ENCODE measurements at regions not wholly inside any gene's neighbourhood (a gene's known extent, or its start where the extent isn't known, plus 50 kb on each side); places are given as distances from the start of the nearest gene placed in this dataset.

- TF ChIP-seq, protein P1, sequence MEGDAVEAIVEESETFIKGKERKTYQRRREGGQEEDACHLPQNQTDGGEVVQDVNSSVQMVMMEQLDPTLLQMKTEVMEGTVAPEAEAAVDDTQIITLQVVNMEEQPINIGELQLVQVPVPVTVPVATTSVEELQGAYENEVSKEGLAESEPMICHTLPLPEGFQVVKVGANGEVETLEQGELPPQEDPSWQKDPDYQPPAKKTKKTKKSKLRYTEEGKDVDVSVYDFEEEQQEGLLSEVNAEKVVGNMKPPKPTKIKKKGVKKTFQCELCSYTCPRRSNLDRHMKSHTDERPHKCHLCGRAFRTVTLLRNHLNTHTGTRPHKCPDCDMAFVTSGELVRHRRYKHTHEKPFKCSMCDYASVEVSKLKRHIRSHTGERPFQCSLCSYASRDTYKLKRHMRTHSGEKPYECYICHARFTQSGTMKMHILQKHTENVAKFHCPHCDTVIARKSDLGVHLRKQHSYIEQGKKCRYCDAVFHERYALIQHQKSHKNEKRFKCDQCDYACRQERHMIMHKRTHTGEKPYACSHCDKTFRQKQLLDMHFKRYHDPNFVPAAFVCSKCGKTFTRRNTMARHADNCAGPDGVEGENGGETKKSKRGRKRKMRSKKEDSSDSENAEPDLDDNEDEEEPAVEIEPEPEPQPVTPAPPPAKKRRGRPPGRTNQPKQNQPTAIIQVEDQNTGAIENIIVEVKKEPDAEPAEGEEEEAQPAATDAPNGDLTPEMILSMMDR (IDR thresholded peaks at IDR 0.05) = no peak
- no peak for ATAC-seq (ENCODE audit: low FRiP score)
Observed at GRCh38 chr11:95566211-95566610, 223.4 kb downstream of the FAM76B start.

DNA sequence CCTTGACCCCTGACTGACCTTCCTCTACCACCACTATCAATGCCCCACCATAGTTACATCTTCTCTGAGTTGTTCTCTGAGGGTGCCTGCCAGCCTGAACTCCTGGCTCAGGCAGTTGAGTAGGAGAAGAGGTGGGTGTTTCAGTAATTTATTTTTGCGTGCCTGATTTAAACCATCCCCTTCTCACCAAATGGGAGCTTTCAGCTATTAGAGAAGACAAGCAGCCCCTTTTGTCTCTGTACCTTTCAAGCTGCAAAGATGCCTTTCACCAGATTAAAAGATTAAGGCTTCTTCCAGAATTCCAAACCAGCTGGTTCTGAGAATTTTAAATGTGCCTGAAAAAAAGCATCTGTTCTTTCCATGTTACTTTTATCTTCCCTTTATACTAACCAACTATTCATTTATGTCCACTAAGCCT, 223.8 kb downstream of the FAM76B start:
- DNase-seq (ENCODE audit: low spot score) = no peak
- TF ChIP-seq, protein P1 (IDR thresholded peaks at IDR 0.05) = no peak
- no peak for ATAC-seq (ENCODE audit: low FRiP score)

More at GRCh38 chr11:95566211-95566610, 223.4 kb downstream of the FAM76B start:
- DNase-seq (ENCODE audit: low spot score) = no peak

GRCh38 chr11:95563859-95564258, 225.7 kb downstream of the FAM76B start:
- TF ChIP-seq, protein P1 (IDR thresholded peaks at IDR 0.05) = no peak
- DNase-seq (ENCODE audit: low spot score) = no peak
- ATAC-seq (ENCODE audit: low FRiP score) = no peak

- ATAC-seq (ENCODE audit: low FRiP score) (no peak), DNase-seq (ENCODE audit: low spot score) (no peak)
- TF ChIP-seq, protein P1 (IDR thresholded peaks at IDR 0.05) = no peak
Observed at GRCh38 chr11:95563173-95563572, 226.4 kb downstream of the FAM76B start.

GRCh38 chr11:95562196-95562921, 227.2 kb downstream of the FAM76B start:
- DNase-seq (ENCODE audit: low spot score) (no peak), ATAC-seq (ENCODE audit: low FRiP score) (no peak)
- TF ChIP-seq, protein P1 (IDR thresholded peaks at IDR 0.05) = no peak

DNA sequence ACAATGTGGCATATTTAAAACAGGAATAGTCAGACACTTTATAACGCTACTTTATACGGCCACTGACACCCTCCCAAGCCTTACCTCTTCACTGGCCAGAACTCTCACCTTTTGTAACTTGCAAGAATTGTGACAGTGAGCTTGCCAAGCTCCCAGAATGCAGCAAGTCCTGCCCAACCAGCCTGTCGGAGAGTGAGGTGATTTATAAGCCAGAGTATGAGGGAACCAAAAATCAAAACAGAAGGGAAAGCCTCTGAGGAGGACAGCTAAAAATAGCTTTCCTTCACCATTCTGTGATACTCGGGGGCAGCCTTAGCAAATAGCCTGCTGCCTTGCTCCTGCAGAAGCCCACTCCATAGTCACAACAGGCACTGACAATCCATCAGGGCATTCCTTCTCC, 229.7 kb downstream of the FAM76B start:
- DNase-seq (ENCODE audit: low spot score) (no peak), ATAC-seq (ENCODE audit: low FRiP score) (no peak)
- TF ChIP-seq, protein P1 (IDR thresholded peaks at IDR 0.05) = no peak

DNA sequence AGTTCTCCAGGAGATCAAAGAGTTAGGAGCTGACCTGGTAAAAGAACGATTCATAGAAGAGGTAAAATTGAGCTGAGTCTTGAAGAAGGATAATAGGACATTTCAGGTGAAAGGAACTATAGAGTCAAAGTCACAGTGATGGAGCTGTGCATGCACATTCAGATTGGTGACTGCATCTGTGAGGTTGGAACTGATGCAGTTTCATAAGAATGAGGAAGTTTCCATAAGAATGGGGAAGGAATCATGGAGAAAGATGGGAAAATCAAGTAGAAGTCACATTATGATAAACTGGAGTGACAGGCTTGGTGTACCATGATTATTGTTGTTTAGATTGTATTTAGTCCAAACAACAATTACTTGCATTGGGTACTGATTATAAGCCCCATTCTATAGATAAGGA, 232.2 kb downstream of the FAM76B start:
- DNase-seq (ENCODE audit: low spot score) (no peak), ATAC-seq (ENCODE audit: low FRiP score) (no peak)
- TF ChIP-seq, protein P1 (IDR thresholded peaks at IDR 0.05) = no peak
